KG1 (cell line): ENCODE measurements at regions not wholly inside any gene's neighbourhood (a gene's known extent, or its start where the extent isn't known, plus 50 kb on each side); places are given as distances from the start of the nearest gene placed in this dataset.

Source experiments
- DNase-seq: peaks from one replicate; lab custom pipeline; 2025; lab: John Stamatoyannopoulos, UW

- no peak for DNase-seq
Measured at GRCh38 chr12:74906224-74906623, 303.4 kb downstream of the KCNC2 start.

- DNase-seq, result no peak
Measured at GRCh38 chr12:74910831-74911230, 298.8 kb downstream of the KCNC2 start.

- DNase-seq, result no peak
Measured at GRCh38 chr12:74914378-74914777, 295.3 kb downstream of the KCNC2 start.

GRCh38 chr12:74915718-74916117, 293.9 kb downstream of the KCNC2 start:
- no peak for DNase-seq

GRCh38 chr12:74917743-74918142, 291.9 kb downstream of the KCNC2 start:
- DNase-seq, result no peak

- no peak for DNase-seq
Measured at GRCh38 chr12:74918291-74918690, 291.3 kb downstream of the KCNC2 start.

GRCh38 chr12:74922117-74922516, 287.5 kb downstream of the KCNC2 start:
- DNase-seq, result no peak

GRCh38 chr12:74922642-74923041, 287.0 kb downstream of the KCNC2 start:
- DNase-seq, result no peak

GRCh38 chr12:74941670-74942069, 268.0 kb downstream of the KCNC2 start:
- no peak for DNase-seq

GRCh38 chr12:74945771-74946198, 263.9 kb downstream of the KCNC2 start:
- no peak for DNase-seq

- no peak for DNase-seq
Measured at GRCh38 chr12:74953697-74954096, 255.9 kb downstream of the KCNC2 start.

GRCh38 chr12:74957231-74957630, 252.4 kb downstream of the KCNC2 start:
- DNase-seq, result no peak

- DNase-seq, result no peak
Measured at GRCh38 chr12:74957634-74958033, 252.0 kb downstream of the KCNC2 start.

GRCh38 chr12:74959657-74960056, 250.0 kb downstream of the KCNC2 start:
- no peak for DNase-seq

- no peak for DNase-seq
Measured at GRCh38 chr12:74963304-74963703, 246.3 kb downstream of the KCNC2 start.

- no peak for DNase-seq
Measured at GRCh38 chr12:74963867-74964331, 245.7 kb downstream of the KCNC2 start.

- no peak for DNase-seq
Measured at GRCh38 chr12:74964390-74964789, 245.2 kb downstream of the KCNC2 start.

GRCh38 chr12:74971201-74971600, 238.4 kb downstream of the KCNC2 start:
- no peak for DNase-seq

GRCh38 chr12:74977832-74978481, 231.7 kb downstream of the KCNC2 start:
- no peak for DNase-seq

GRCh38 chr12:74980510-74980909, 229.1 kb downstream of the KCNC2 start:
- no peak for DNase-seq

GRCh38 chr12:74981541-74981940, 228.1 kb downstream of the KCNC2 start:
- no peak for DNase-seq

- no peak for DNase-seq
Measured at GRCh38 chr12:74983917-74984316, 225.7 kb downstream of the KCNC2 start.

GRCh38 chr12:74984631-74985030, 225.0 kb downstream of the KCNC2 start:
- DNase-seq, result no peak

- DNase-seq, result no peak
Measured at GRCh38 chr12:74985293-74985985, 224.2 kb downstream of the KCNC2 start.
